T1000 (cell line): ENCODE measurements at regions not wholly inside any gene's neighbourhood (a gene's known extent, or its start where the extent isn't known, plus 50 kb on each side); places are given as distances from the start of the nearest gene placed in this dataset.

Experiments
- DNase-seq: peaks from one replicate; lab custom pipeline; 2025; ENCODE audit warnings: mixed read lengths; lab: John Stamatoyannopoulos, UW

- DNase-seq, result no peak
Observed at GRCh38 chr4:17170131-17170530, 271.7 kb upstream of the LDB2 start.

GRCh38 chr4:17169699-17170098 is 271.3 kb upstream of the LDB2 start:
- DNase-seq, result no peak

DNA sequence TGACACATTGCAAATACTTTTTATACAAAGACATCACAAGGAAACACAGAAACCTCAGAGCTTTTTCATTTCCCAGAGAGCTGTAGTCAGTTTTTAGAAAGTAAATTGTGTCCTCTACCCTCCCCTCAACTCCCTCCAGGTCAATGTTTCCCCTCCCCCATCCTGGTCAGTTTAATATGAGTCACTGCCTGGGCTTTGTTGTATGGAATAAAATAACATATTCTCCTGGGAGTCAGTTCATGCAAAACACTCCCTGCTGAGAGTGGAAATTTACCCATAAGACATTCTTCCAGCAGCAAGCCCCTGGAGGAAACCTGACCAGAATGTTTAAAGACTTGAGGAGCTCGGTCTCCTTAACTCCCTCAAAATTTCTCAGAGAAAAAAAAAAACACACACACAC is 270.1 kb upstream of the LDB2 start:
- DNase-seq, result peak; percentile 30

DNA sequence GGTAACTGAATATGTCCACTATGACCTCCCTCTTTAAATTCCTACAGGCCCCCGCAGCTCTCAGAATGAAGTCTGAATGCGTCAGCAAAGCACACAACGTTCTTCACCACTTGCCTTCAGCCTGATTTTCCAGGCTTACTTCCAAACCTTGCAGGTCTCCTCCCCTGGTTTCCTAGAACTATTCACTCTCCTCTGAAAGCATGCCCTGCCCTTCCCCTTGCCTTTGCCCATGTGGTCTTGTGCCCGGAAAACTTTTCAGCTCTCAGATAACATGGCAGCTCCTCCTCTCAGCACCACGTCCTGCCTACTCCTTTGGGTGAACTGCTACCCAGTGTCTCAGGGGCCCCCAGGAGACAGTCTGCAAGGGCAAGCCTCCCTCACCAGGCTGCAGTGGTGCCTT is 268.5 kb upstream of the LDB2 start:
- DNase-seq, result no peak

GRCh38 chr4:17165286-17165685 is 266.8 kb upstream of the LDB2 start:
- DNase-seq, result no peak

GRCh38 chr4:17164666-17165065 is 266.2 kb upstream of the LDB2 start:
- no peak for DNase-seq

GRCh38 chr4:17163156-17163771 is 264.8 kb upstream of the LDB2 start:
- DNase-seq, result no peak

- no peak for DNase-seq
Observed at GRCh38 chr4:17157304-17157703, 258.9 kb upstream of the LDB2 start.

- DNase-seq, result no peak
Observed at GRCh38 chr4:17155486-17155885, 257.0 kb upstream of the LDB2 start.

DNA sequence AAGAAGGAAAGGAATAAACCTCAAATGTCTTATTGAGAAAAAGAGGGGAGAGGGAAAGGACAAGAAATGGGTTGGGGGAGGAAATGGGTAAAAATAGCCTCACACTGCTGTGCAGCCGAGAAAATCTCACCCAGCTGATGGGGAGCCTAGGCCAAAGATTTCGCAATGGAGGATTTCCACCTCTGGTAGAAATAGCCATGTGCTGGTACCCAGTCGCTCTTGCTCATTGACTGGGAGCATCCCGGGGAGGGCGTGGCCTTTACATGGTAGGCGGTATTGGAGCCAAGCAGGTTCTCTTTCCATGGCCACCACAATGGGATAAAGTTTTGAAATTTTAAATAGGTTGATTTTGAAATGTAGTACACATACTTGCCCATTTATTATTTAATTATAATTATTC is 255.1 kb upstream of the LDB2 start:
- DNase-seq, result no peak

DNA sequence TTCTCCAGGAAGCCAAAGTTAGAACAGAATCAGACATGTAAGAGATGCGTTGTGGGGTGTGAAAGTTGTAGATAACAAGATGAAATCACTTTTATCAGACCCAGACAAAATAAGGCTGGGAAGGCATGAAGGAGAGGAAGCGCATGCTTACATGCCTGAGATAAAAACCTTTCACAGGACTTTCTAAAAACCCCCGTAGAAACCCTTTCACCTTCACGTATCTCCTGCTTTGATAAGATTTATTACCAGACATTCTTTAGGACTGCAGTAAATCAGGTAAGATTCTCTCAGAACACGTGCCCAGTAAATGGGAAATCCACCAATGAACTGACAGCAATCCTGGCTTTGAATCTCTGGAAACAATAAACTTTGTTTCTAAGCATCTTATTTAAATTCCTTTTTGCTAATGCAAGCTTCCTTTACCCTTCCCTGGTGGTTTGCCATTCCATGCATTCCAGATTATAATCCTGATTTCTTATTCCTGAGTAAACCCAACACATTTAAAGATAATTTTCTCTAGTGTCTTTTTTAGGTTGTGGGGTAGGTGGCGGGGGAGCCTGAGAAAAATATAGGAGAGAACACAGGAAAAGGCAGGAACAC is 254.6 kb upstream of the LDB2 start:
- DNase-seq, result no peak

DNA sequence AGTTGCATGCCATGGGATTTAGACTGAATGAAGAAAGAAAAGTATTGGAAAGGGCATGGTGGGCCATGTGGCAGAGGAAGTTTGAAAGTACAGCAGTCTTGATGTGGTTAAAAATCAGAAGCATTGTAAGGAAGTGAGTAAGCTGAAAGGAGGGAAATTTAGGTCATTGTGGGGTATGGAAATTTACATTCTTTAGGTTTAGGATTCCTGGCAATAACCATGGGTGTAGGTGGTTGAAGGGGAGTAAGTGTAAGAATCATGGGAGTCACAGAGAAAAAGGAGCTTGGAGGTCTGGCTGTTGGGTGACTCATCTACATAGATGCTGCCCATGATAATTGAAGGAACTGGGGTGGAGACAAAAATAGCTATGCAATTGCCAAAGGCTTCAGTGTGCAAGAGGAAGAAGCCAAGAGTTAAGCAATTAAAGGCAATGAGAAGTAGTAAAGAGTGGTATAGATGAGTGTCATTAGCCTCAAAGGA is 243.8 kb upstream of the LDB2 start:
- DNase-seq, result peak; percentile 43

DNA sequence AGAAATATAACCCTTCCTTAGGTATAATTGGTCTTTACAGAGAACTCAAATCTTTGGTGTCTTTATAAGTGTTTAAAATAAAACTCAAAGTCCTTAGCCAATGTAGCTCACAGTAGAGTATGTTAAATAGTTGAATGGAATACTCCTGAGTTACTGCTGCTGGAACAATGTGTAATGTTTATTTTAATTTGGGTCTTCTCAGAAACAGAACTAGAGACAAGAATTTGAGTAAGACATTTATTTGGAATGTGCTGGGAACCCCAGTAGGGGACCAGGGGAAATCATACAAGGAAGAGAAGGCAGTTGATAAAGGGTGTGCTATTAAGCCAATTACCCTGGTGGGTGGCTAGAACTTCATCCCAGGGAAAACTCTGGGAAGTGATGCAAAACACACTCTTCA is 240.4 kb upstream of the LDB2 start:
- no peak for DNase-seq

DNA sequence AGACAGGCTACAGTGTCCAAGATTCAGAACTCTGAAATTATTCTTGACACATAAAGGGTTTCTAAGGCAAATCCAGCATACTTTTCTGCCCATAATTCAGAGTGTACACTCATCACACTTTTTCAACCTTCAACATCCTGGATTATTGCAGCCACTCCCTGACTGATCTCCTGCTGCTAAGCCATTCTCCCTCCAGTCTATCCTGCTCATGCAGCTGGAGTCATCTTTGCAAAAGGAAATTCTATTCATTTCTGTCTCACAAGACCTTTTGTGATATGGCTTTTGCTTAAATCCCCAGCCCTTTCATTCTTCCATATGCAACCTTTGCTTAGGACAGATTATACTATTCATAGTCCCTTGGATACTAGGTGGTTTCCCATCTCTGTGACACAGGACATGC is 236.1 kb upstream of the LDB2 start:
- DNase-seq, result no peak

- DNase-seq, result no peak
Observed at GRCh38 chr4:17134100-17134499, 235.7 kb upstream of the LDB2 start.

DNA sequence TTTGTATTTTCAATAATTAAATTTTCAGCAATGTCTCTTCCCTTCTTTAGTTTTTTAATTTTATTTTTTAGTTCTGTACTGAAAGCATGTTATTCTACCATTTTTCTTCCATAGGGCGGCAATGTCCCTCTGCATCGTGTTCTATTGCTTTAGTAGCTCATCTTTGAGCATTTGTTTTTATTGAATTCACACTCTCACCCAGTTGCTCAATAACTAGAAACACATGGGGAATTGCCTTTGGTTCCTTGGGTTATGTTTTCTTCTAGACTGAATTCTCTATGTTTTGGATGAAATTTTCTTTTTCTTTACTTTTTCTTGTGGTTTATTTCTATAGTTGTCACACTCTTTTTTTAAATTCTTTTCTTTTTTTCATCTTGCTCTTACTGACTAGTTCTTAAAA is 233.8 kb upstream of the LDB2 start:
- DNase-seq, result no peak

DNA sequence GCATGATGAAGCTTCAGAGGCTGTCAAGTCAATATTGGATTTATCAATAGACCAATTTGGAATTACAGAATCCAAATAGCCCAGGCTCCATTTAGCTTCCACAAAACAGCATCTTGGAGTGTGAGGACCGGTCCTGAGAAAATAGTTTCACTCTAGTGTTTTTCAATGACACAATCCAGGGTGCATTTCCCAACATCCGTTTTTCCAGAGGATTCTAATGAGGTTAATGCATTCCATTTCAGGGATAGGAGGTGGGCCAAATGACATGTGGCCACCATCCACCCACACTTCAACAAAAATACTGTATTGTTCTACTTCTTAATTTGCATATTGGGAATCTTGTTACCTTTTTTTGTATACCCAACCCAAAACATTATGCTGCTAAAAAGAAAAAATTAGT is 229.8 kb upstream of the LDB2 start:
- DNase-seq, result no peak

DNA sequence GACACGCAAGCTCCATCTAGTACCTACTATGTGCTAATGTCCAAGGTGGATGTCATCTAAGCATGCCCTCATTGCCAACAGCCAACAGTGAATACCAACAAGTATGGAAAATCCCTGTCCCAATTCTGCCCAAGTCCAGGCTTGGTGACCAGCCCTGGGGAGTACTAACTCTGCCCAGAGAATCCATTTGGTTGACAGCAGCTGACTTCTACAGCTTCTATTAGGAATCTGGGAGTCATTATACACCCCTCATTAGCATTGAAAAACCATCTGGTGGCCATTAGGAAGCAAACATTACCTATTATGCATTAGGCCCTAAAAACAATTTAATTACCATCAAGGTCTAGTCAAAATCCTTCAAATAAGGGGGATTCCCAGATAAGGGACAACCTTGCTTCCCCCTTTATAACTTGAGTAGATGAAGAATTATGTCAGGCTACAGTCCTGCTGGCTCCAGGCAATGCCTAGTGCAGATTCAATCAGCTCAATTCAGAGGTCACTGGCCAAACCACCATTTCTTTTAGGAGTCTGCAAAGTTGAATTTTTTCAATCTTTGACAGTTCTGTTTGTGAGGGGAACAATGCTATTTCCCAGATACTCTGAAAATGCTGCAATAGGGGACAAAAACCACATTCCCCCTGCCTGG is 228.0 kb upstream of the LDB2 start:
- no peak for DNase-seq

DNA sequence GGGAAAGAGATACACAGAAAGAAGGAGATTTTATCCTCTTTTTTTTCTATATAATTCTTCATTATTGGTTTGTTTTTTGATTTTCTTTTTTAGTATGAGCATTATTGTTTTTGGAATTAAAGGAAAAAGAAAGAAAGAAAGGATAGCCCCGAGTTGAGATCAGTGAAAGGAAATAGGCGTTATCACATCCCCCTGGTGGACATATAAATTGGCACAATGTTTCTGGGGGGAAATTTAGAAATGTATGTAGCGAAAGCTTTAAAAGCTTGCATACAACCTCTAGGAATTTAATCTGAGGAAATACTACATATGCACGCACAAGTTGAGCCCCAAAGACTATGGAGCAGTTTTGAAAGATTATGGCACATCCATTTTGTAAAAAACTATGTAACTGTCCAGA is 226.3 kb upstream of the LDB2 start:
- DNase-seq, result no peak

DNA sequence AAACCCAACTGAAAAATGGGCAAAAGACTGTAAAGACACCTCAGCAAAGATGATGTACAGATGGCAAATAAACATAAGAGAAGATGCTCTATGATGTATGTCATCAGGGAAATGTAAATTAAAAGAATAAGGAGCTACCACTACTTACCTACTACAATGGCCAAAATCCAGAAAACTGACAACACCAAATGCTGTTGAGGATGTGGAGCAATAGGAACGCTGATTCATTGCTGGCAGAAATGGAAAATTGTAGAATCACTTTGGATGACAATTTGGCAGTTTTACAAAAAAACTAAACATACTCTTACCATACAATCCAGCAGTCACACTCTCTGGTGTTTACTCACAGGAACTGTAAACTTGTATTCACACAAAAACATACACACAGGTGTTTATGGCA is 222.3 kb upstream of the LDB2 start:
- DNase-seq, result no peak

DNA sequence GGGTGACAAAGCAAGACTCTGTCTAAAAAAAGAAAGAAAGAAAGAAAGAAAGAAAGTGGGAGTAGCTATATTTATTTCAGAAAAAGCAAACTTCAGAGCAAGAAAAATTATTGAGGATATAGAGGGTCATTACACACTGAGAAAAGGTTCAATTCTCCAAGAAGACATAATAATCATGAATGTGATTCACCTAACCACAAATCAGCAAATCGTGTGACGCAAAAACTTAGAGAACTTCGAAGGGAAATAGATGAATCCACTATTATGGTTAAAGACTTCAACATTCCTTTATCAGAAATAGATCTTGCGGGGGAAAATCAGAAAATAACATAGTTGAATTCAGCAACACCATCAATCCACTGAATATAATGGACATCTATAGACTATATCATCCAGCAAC is 219.3 kb upstream of the LDB2 start:
- no peak for DNase-seq

DNA sequence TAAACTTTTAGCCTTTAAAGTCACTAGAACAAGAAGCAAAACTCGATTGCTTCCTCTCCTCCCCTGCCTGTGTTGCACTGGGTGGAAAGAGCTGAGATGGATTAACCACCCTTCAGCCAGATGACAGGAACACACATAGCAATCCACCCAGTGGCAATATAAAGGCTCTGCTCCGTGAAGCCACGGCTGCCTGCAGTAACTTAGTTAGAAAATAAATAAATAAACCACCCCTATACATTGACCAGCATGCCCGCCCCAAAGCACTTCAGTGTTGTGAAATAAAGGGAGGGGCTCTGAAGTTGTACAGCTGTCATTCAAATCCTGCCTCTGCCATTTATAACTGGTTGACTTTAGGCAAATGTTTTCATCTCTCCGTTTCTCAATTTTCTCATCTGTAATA is 217.1 kb upstream of the LDB2 start:
- no peak for DNase-seq

GRCh38 chr4:17112292-17112659 is 213.8 kb upstream of the LDB2 start:
- DNase-seq, result no peak

GRCh38 chr4:17109126-17109525 is 210.7 kb upstream of the LDB2 start:
- DNase-seq, result no peak
